SK-N-SH treated with all-trans-retinoic acid at 6 μM for 48 hours (cell line): ENCODE measurements at regions not wholly inside any gene's neighbourhood (a gene's known extent, or its start where the extent isn't known, plus 50 kb on each side); places are given as distances from the start of the nearest gene placed in this dataset.
A peak's percentile ranks its signal among the peaks of the same experiment; 100 is the strongest.

ENCODE experiments used
- ATAC-seq: fragments of 200-7000 bp; cut with Tn5 transposase; 3 replicates; pipeline ENCODE4 v1.9.1; 2020; ENCODE audit warnings: mild to moderate bottlenecking, moderate library complexity
- ARNTL ChIP-seq: fragments of 450-650 bp; formaldehyde crosslinking; IDR thresholded peaks from 2 replicates; pipeline ENCODE4 v1.5.0; 2020; ENCODE audit warnings: low read depth, mild to moderate bottlenecking, moderate library complexity, borderline replicate concordance
- BACH2 ChIP-seq: fragments of 250-450 bp; sonication (Bioruptor Pico); IDR thresholded peaks from 2 replicates; pipeline ENCODE4 v1.9.0; 2021; ENCODE audit warnings: mild to moderate bottlenecking, borderline replicate concordance
- CREB5 ChIP-seq: fragments of 250-450 bp; sonication (Bioruptor Pico); IDR thresholded peaks from 2 replicates; pipeline ENCODE4 v1.5.1; 2020; ENCODE audit warnings: low read depth, mild to moderate bottlenecking, moderate library complexity
- CSRNP3 ChIP-seq: fragments of 250-450 bp; sonication (Bioruptor Pico); IDR thresholded peaks from 2 replicates; pipeline ENCODE4 v1.5.1; 2021; ENCODE audit warnings: mild to moderate bottlenecking, moderate library complexity
- GLIS3 ChIP-seq: fragments of 250-450 bp; sonication (Bioruptor Pico); IDR thresholded peaks from 2 replicates; pipeline ENCODE4 v1.5.0; 2020; ENCODE audit warnings: mild to moderate bottlenecking, moderate library complexity
- ISL1 ChIP-seq: fragments of 250-450 bp; sonication (Bioruptor Pico); IDR thresholded peaks from 2 replicates; pipeline ENCODE4 v2.1.2; 2022; ENCODE audit warnings: mild to moderate bottlenecking, moderate library complexity
- PATZ1 ChIP-seq: fragments of 250-450 bp; sonication (Bioruptor Pico); IDR thresholded peaks from 2 replicates; pipeline ENCODE4 v1.8.0; 2020; ENCODE audit warnings: mild to moderate bottlenecking, moderate library complexity, borderline replicate concordance
- POU6F1 ChIP-seq: fragments of 250-450 bp; sonication (Bioruptor Pico); IDR thresholded peaks from 2 replicates; pipeline ENCODE4 v1.8.0; 2021; ENCODE audit warnings: low read depth, mild to moderate bottlenecking, moderate library complexity, borderline replicate concordance
- PPARA ChIP-seq: fragments of 250-450 bp; sonication (Bioruptor Pico); IDR thresholded peaks from 2 replicates; pipeline ENCODE4 v1.5.0; 2020; ENCODE audit warnings: mild to moderate bottlenecking, borderline replicate concordance
- SNAI2 ChIP-seq: fragments of 250-450 bp; sonication (Bioruptor Pico); IDR thresholded peaks from 2 replicates; pipeline ENCODE4 v1.5.0; 2020; ENCODE audit warnings: mild to moderate bottlenecking, moderate library complexity
- TCF4 ChIP-seq: fragments of 250-450 bp; sonication (Bioruptor Pico); IDR thresholded peaks from 2 replicates; pipeline ENCODE4 v1.8.0; 2021; ENCODE audit warnings: mild to moderate bottlenecking, moderate library complexity, borderline replicate concordance
- TOX ChIP-seq: fragments of 250-450 bp; sonication (Bioruptor Pico); IDR thresholded peaks from 2 replicates; pipeline ENCODE4 v1.8.0; 2021; ENCODE audit warnings: mild to moderate bottlenecking, moderate library complexity, borderline replicate concordance
- TSHZ2 ChIP-seq: fragments of 250-450 bp; sonication (Bioruptor Pico); IDR thresholded peaks from 2 replicates; pipeline ENCODE4 v1.5.0; 2020; ENCODE audit warnings: mild to moderate bottlenecking, moderate library complexity
- ZC3H10 ChIP-seq: fragments of 250-450 bp; sonication (Bioruptor Pico); IDR thresholded peaks from 2 replicates; pipeline ENCODE4 v1.5.1; 2021; ENCODE audit warnings: mild to moderate bottlenecking, moderate library complexity
- ZFP3 ChIP-seq: fragments of 250-450 bp; sonication (Bioruptor Pico); IDR thresholded peaks from 2 replicates; pipeline ENCODE4 v1.5.0; 2020; ENCODE audit warnings: mild to moderate bottlenecking, moderate library complexity
- ZFP30 ChIP-seq: fragments of 450-650 bp; formaldehyde crosslinking; IDR thresholded peaks from 2 replicates; pipeline ENCODE4 v1.5.0; 2022; ENCODE audit warnings: mild to moderate bottlenecking, moderate library complexity
- ZNF8 ChIP-seq: fragments of 450-650 bp; formaldehyde crosslinking; IDR thresholded peaks from 2 replicates; pipeline ENCODE4 v1.5.0; 2020; ENCODE audit warnings: mild to moderate bottlenecking, moderate library complexity

GRCh38 chr16:54446639-54447038 is 160.1 kb upstream of the IRX3 start:
- peak; percentile 86 for ATAC-seq
- TF ChIP-seq GLIS3 (CRISPR knock-in tag): no peak
- peak; percentile 52 for TF ChIP-seq ISL1 (CRISPR knock-in tag)
- no peak for TF ChIP-seq TSHZ2 (CRISPR knock-in tag)
- TF ChIP-seq PATZ1 (CRISPR knock-in tag): no peak
- TF ChIP-seq, all 23 proteins: peak for 1

GRCh38 chr16:54444851-54445458 is 158.4 kb upstream of the IRX3 start:
- TF ChIP-seq CREB5 (no peak), PPARA (CRISPR knock-in tag) (no peak), TCF4 (CRISPR knock-in tag) (no peak), BACH2 (CRISPR knock-in tag) (no peak), ZFP30 (CRISPR knock-in tag) (no peak), ZNF8 (CRISPR knock-in tag) (no peak), ZFP3 (CRISPR knock-in tag) (no peak), ISL1 (CRISPR knock-in tag) (no peak), TSHZ2 (CRISPR knock-in tag) (no peak), POU6F1 (no peak)

GRCh38 chr16:54443839-54444238 is 157.3 kb upstream of the IRX3 start:
- ATAC-seq: no peak
- no peak for TF ChIP-seq CSRNP3 (CRISPR knock-in tag)
- no peak for TF ChIP-seq TOX (CRISPR knock-in tag)
- no peak for TF ChIP-seq TCF4 (CRISPR knock-in tag)
- no peak for TF ChIP-seq POU6F1
- TF ChIP-seq ARNTL (CRISPR knock-in tag): no peak
- TF ChIP-seq TSHZ2 (CRISPR knock-in tag): no peak
- no peak for TF ChIP-seq BACH2 (CRISPR knock-in tag)
- TF ChIP-seq GLIS3 (CRISPR knock-in tag): no peak
- no peak for TF ChIP-seq PPARA (CRISPR knock-in tag)
- no peak for TF ChIP-seq ZC3H10 (CRISPR knock-in tag)
- no peak for TF ChIP-seq SNAI2 (CRISPR knock-in tag)
- TF ChIP-seq ZFP30 (CRISPR knock-in tag): no peak
- TF ChIP-seq ZFP3 (CRISPR knock-in tag): no peak

More at GRCh38 chr16:54444851-54445458, 158.4 kb upstream of the IRX3 start:
- no peak for ATAC-seq
